Psoas muscle (tissue), 7 donors: ENCODE measurements at regions not wholly inside any gene's neighbourhood (a gene's known extent, or its start where the extent isn't known, plus 50 kb on each side); places are given as distances from the start of the nearest gene placed in this dataset.

Source experiments
- ATAC-seq, 4 donors: fragments of 200-7000 bp; cut with Tn5 transposase; one replicate each; pipeline ENCODE4 v1.9.1; 2020; ENCODE audit warnings: moderate library complexity in 3 of 4, mild to moderate bottlenecking in 2 of 4
- DNase-seq, 2 donors: peaks; one replicate each; pipeline ENCODE4 v3.0.0-alpha.2; 2020
- H3K27ac ChIP-seq: fragments of 200-600 bp; one replicate; pipeline ENCODE4 v1.8.0; 2022
- H3K27me3 ChIP-seq, 3 donors: fragments of 200-600 bp in 1 of 3; one replicate each; pipeline versions ENCODE4 v1.6.1 to v1.8.0; 2013 to 2022; ENCODE audit warnings: low read length in 2 of 3, mild to moderate bottlenecking in 2 of 3, moderate library complexity in 1 of 3; ENCODE audit not compliant: insufficient read depth in 3 of 3
- H3K36me3 ChIP-seq, 2 donors: fragments of 200-600 bp in 1 of 2; one replicate each; pipeline versions ENCODE4 v1.6.1 to v1.8.0; 2013 to 2022; ENCODE audit warnings: low read depth in 1 of 2, mild to moderate bottlenecking in 1 of 2, moderate library complexity in 1 of 2; ENCODE audit not compliant: insufficient read depth in 1 of 2
- H3K4me1 ChIP-seq: fragments of 200-600 bp; one replicate; pipeline ENCODE4 v1.8.0; 2022
- H3K4me3 ChIP-seq: fragments of 200-600 bp; one replicate; pipeline ENCODE4 v1.8.0; 2022; ENCODE audit warnings: mild to moderate bottlenecking
- H3K9me3 ChIP-seq: fragments of 200-600 bp; one replicate; pipeline ENCODE4 v1.8.0; 2022
- CTCF ChIP-seq: fragments of 200-600 bp; IDR thresholded peaks from one replicate; pipeline ENCODE4 v1.8.0; 2022; ENCODE audit warnings: antibody characterized with exemption
- WGBS, 3 donors: extraction: QIAGEN DNeasy Blood & Tissue Kit; methylation state at CpG; one replicate each; pipeline versions ENCODE4 v1.1.6 to v1.1.7; 2013; 5-methylcytosine and 5-hydroxymethylcytosine counted together
- intact Hi-C, 2 donors: fragments of 100-400 bp; cut with DNase I; formaldehyde crosslinking; loops; one replicate each; pipeline versions ENCODE4 v1.11.0 to v1.14.2; 2022
- donor health status: healthy with polysubstance abuse.
- donor health status: DM: no; HTN: no; CAD: no; lungs with moderate emphysema.
- donor health status: Bipolar disorder and iron deficiency.
- donor health status: healthy.
- donor health status: DM: yes; HTN: yes; CAD: no.
- donor health status: DM: no; HTN: no; CAD: no.
- donor health status: DM: yes; HTN: yes; CAD: no.

- DNase-seq (no peak), ATAC-seq (no peak)
- H3K27me3 ChIP-seq, result no peaks in the 10 kb centered on the region
- H3K27ac ChIP-seq, result no peak overlapping the region
- WGBS, 3 donors, result 0% methylated on average over 1 of the region's 1 CpG
- H3K36me3 ChIP-seq, result no peaks in the 10 kb centered on the region
- intact Hi-C loops, result no loop called here
- H3K4me3 ChIP-seq, result no peak overlapping the region
- H3K4me1 ChIP-seq, result no peaks in the 10 kb centered on the region
- no peak for TF ChIP-seq CTCF
- no peaks in the 10 kb centered on the region for H3K9me3 ChIP-seq
These were observed 583.3 kb downstream of the PLCL1 start for GRCh38 chr2:198387677-198388076.

- WGBS, 3 donors, result 76 to 94% (median 84%) methylated on average over 1 of the region's 1 CpG
- H3K9me3 ChIP-seq, result no peaks in the 10 kb centered on the region
- no peak for TF ChIP-seq CTCF
These were observed 581.5 kb downstream of the PLCL1 start for GRCh38 chr2:198385856-198386255.

GRCh38 chr2:198385326-198385725, 580.9 kb downstream of the PLCL1 start:
- Histone ChIP-seq H3K4me1 (no peaks in the 10 kb centered on the region), H3K9me3 (no peaks in the 10 kb centered on the region), H3K27ac (no peak overlapping the region), H3K27me3 (no peaks in the 10 kb centered on the region), H3K4me3 (no peak overlapping the region), H3K36me3 (no peaks in the 10 kb centered on the region)
- TF ChIP-seq CTCF, result no peak
- ATAC-seq, result no peak
- WGBS, 3 donors, result 79 to 89% (median 84%) methylated on average over 4 of the region's 4 CpGs
- intact Hi-C loops, result no loop called here
- DNase-seq, result no peak

More at GRCh38 chr2:198385856-198386255, 581.5 kb downstream of the PLCL1 start:
- intact Hi-C loops, result no loop called here
- ATAC-seq, result no peak
- Histone ChIP-seq H3K4me3 (no peak overlapping the region), H3K4me1 (no peaks in the 10 kb centered on the region), H3K27ac (no peak overlapping the region), H3K27me3 (no peaks in the 10 kb centered on the region), H3K36me3 (no peaks in the 10 kb centered on the region)
- DNase-seq, result no peak

- Histone ChIP-seq H3K27me3 (no peaks in the 10 kb centered on the region), H3K4me1 (no peaks in the 10 kb centered on the region), H3K36me3 (no peaks in the 10 kb centered on the region), H3K4me3 (no peak overlapping the region), H3K27ac (no peak overlapping the region), H3K9me3 (no peaks in the 10 kb centered on the region)
- DNase-seq (no peak), ATAC-seq (no peak)
- no peak for TF ChIP-seq CTCF
- intact Hi-C loops, result no loop called here
These were observed 579.0 kb downstream of the PLCL1 start for GRCh38 chr2:198383392-198383791.

- H3K27ac ChIP-seq, result no peak overlapping the region
- H3K27me3 ChIP-seq, result no peaks in the 10 kb centered on the region
- TF ChIP-seq CTCF, result no peak
- DNase-seq (no peak), ATAC-seq (no peak)
- no peaks in the 10 kb centered on the region for H3K9me3 ChIP-seq
- intact Hi-C loops, result no loop called here
- no peaks in the 10 kb centered on the region for H3K36me3 ChIP-seq
- no peak overlapping the region for H3K4me3 ChIP-seq
- H3K4me1 ChIP-seq, result no peaks in the 10 kb centered on the region
These were observed 578.4 kb downstream of the PLCL1 start for GRCh38 chr2:198382811-198383210.
